ENCODE measurements at regions not wholly inside any gene's neighbourhood (a gene's known extent, or its start where the extent isn't known, plus 50 kb on each side); places are given as distances from the start of the nearest gene placed in this dataset.

- Histone ChIP-seq H3K9ac (ENCODE audit: low read length) (no peak overlapping the region), H3K27me3 (ENCODE audit: insufficient read depth, low read depth, low read length) (no peaks in the 10 kb centered on the region), H3K79me2 (replicated peaks; ENCODE audit: insufficient read depth, low read length) (no peaks in the 10 kb centered on the region), H3K4me2 (ENCODE audit: low read length) (no peak overlapping the region), H2AFZ (ENCODE audit: low read depth, low read length) (no peak overlapping the region), H3K4me3 (ENCODE audit: low read length) (no peak overlapping the region), H3K9me2 (ENCODE audit: insufficient read depth, low read length) (no peaks in the 10 kb centered on the region), H4K20me1 (ENCODE audit: insufficient read depth) (no peaks in the 10 kb centered on the region), H3K27ac (ENCODE audit: low read length) (no peak overlapping the region), H3K9me3 (ENCODE audit: low read length) (no peaks in the 10 kb centered on the region), H3F3A (ENCODE audit: insufficient read depth, low read length, poor library complexity, severe bottlenecking) (no peaks in the 10 kb centered on the region), H3K36me3 (ENCODE audit: insufficient read depth, low read length) (no peaks in the 10 kb centered on the region)
- TF ChIP-seq CTCF (IDR thresholded peaks at IDR 0.05; ENCODE audit: poor library complexity, severe bottlenecking) = no peak
- no peak for TF ChIP-seq MXI1 (conservative IDR thresholded peaks at IDR 0.05; ENCODE audit: poor library complexity, severe bottlenecking)
- no peak for TF ChIP-seq EP300 (conservative IDR thresholded peaks at IDR 0.05; ENCODE audit: poor library complexity, severe bottlenecking)
- TF ChIP-seq SMC3 (conservative IDR thresholded peaks at IDR 0.05; ENCODE audit: poor library complexity) = no peak
- no peak for TF ChIP-seq RAD21 (conservative IDR thresholded peaks at IDR 0.05)
- TF ChIP-seq POLR2AphosphoS5 (IDR thresholded peaks at IDR 0.05) = no peak
- no peak for TF ChIP-seq EZH2 (IDR thresholded peaks at IDR 0.05; ENCODE audit: borderline replicate concordance, insufficient read depth, low read length, poor library complexity, severe bottlenecking)
- TF ChIP-seq TAF1 (IDR thresholded peaks at IDR 0.05; ENCODE audit: low read depth) = no peak
- no peak for TF ChIP-seq REST (IDR thresholded peaks at IDR 0.05; ENCODE audit: borderline replicate concordance)
Observed at GRCh38 chr11:129544691-129545090, 169.0 kb downstream of the BARX2 start.

GRCh38 chr11:129546266-129546665, 170.6 kb downstream of the BARX2 start:
- Histone ChIP-seq H3K36me3 (ENCODE audit: insufficient read depth, low read length) (no peaks in the 10 kb centered on the region), H4K20me1 (ENCODE audit: insufficient read depth) (no peaks in the 10 kb centered on the region), H3K4me2 (ENCODE audit: low read length) (no peak overlapping the region), H3K79me2 (replicated peaks; ENCODE audit: insufficient read depth, low read length) (no peaks in the 10 kb centered on the region), H3K9ac (ENCODE audit: low read length) (no peak overlapping the region), H3K27me3 (ENCODE audit: insufficient read depth, low read depth, low read length) (no peaks in the 10 kb centered on the region), H3K4me3 (ENCODE audit: low read length) (no peak overlapping the region), H3F3A (ENCODE audit: insufficient read depth, low read length, poor library complexity, severe bottlenecking) (no peaks in the 10 kb centered on the region), H3K9me2 (ENCODE audit: insufficient read depth, low read length) (no peaks in the 10 kb centered on the region), H3K9me3 (ENCODE audit: low read length) (no peaks in the 10 kb centered on the region), H2AFZ (ENCODE audit: low read depth, low read length) (no peak overlapping the region), H3K27ac (ENCODE audit: low read length) (no peak overlapping the region)
- TF ChIP-seq CTCF (IDR thresholded peaks at IDR 0.05; ENCODE audit: poor library complexity, severe bottlenecking) (no peak), EP300 (conservative IDR thresholded peaks at IDR 0.05; ENCODE audit: poor library complexity, severe bottlenecking) (no peak), SMC3 (conservative IDR thresholded peaks at IDR 0.05; ENCODE audit: poor library complexity) (no peak), MXI1 (conservative IDR thresholded peaks at IDR 0.05; ENCODE audit: poor library complexity, severe bottlenecking) (no peak), REST (IDR thresholded peaks at IDR 0.05; ENCODE audit: borderline replicate concordance) (no peak), TAF1 (IDR thresholded peaks at IDR 0.05; ENCODE audit: low read depth) (no peak), RAD21 (conservative IDR thresholded peaks at IDR 0.05) (no peak), EZH2 (IDR thresholded peaks at IDR 0.05; ENCODE audit: borderline replicate concordance, insufficient read depth, low read length, poor library complexity, severe bottlenecking) (no peak), POLR2AphosphoS5 (IDR thresholded peaks at IDR 0.05) (no peak)
